Panc1 (cell line): ENCODE measurements at regions not wholly inside any gene's neighbourhood (a gene's known extent, or its start where the extent isn't known, plus 50 kb on each side); places are given as distances from the start of the nearest gene placed in this dataset.

ENCODE experiments used
- ATAC-seq: fragments of 200-7000 bp; cut with Tn5 transposase; 2 replicates; pipeline ENCODE4 v1.9.1; 2020; ENCODE audit warnings: mild to moderate bottlenecking, moderate library complexity
- BruUV-seq: library from RNA; stranded (reverse); fragments of 400-500 nt; replicated peaks from 2 replicates; lab custom pipeline; 2021; lab: Mats Ljungman, UMichigan
- CTCF ChIA-PET: fragments of 300-600 bp; sonication (Branson Sonifier 250); formaldehyde crosslinking; loops from one replicate; lab custom pipeline; 2022; ENCODE audit warnings: antibody characterized with exemption; lab: Charles Lee
- POLR2A ChIA-PET: fragments of 300-600 bp; sonication (Branson Sonifier 250); formaldehyde crosslinking; loops from one replicate; lab custom pipeline; 2022; ENCODE audit warnings: antibody characterized with exemption; lab: Charles Lee
- DNase-seq: peaks from one replicate; pipeline ENCODE4 v3.0.0-alpha.2; 2010; ENCODE audit warnings: low read depth, low spot score
- H3K27ac ChIP-seq: 2 replicates; pipeline ENCODE4 v1.5.1; 2011; ENCODE audit warnings: mild to moderate bottlenecking, low read length, inconsistent platforms
- H3K27me3 ChIP-seq: fragments of 200-500 bp; sonication (Bioruptor generic); 2 replicates; pipeline ENCODE4 v1.6.0; 2014; ENCODE audit warnings: low read length, inconsistent platforms; ENCODE audit not compliant: control insufficient read depth, insufficient read depth
- H3K36me3 ChIP-seq: fragments of 200-500 bp; sonication (Bioruptor generic); 2 replicates; pipeline ENCODE4 v1.5.1; 2014; ENCODE audit warnings: inconsistent platforms, mild to moderate bottlenecking, low read length, moderate library complexity; ENCODE audit not compliant: control insufficient read depth, insufficient read depth
- H3K4me1 ChIP-seq: 2 replicates; pipeline ENCODE4 v1.5.1; 2011; ENCODE audit warnings: inconsistent platforms, mild to moderate bottlenecking, low read length, moderate library complexity; ENCODE audit not compliant: control insufficient read depth, insufficient read depth
- H3K4me3 ChIP-seq, 2 experiments: 2 replicates each; pipeline ENCODE4 v1.5.1; 2011 to 2012; ENCODE audit warnings: low read depth in 2 of 2, low read length in 2 of 2, mild to moderate bottlenecking in 2 of 2, inconsistent platforms in 1 of 2, moderate library complexity in 1 of 2
- H3K9me3 ChIP-seq: fragments of 200-500 bp; sonication (Bioruptor generic); 2 replicates; pipeline ENCODE4 v1.5.1; 2014; ENCODE audit warnings: low read depth, mild to moderate bottlenecking, inconsistent platforms, low read length, moderate library complexity; ENCODE audit not compliant: control insufficient read depth, insufficient read depth
- CTCF ChIP-seq: fragments of 450-650 bp; IDR thresholded peaks from 2 replicates; pipeline ENCODE4 v1.5.1; 2017; ENCODE audit warnings: mild to moderate bottlenecking
- POLR2AphosphoS5 ChIP-seq: IDR thresholded peaks from 2 replicates; pipeline ENCODE4 v1.6.1; 2012; ENCODE audit warnings: mild to moderate bottlenecking, low read depth, low read length, moderate library complexity
- REST ChIP-seq, 2 experiments: IDR thresholded peaks; 2 replicates each; pipeline ENCODE4 v1.6.1; 2011 to 2012; ENCODE audit warnings: low read depth in 2 of 2, control low read depth in 1 of 2, low read length in 1 of 2, mild to moderate bottlenecking in 1 of 2, moderate library complexity in 1 of 2; ENCODE audit not compliant: insufficient read depth in 1 of 2
- SIN3A ChIP-seq: IDR thresholded peaks from 2 replicates; pipeline ENCODE4 v1.6.1; 2012; ENCODE audit warnings: low read depth, mild to moderate bottlenecking, low read length, moderate library complexity, borderline replicate concordance; ENCODE audit not compliant: insufficient read depth
- TCF7L2 ChIP-seq: IDR thresholded peaks from 2 replicates; pipeline ENCODE4 v1.6.1; 2011; ENCODE audit warnings: mild to moderate bottlenecking, low read depth, low read length, inconsistent platforms
- in situ Hi-C: cut with HindIII; loops from 2 replicates; pipeline ENCODE4 v1.10.0; 2016; ENCODE audit warnings: low sequenced_read_pairs, low pct_unique_long_range_greater_than_20kb
- intact Hi-C: fragments of 100-400 bp; cut with micrococcal nuclease; formaldehyde crosslinking; loops from one replicate; pipeline ENCODE4 v1.10.0; 2022; ENCODE audit not compliant: unreplicated experiment

GRCh38 chr5:118459490-118459889 is 528.9 kb downstream of the DTWD2 start:
- no peak for TF ChIP-seq POLR2AphosphoS5
- TF ChIP-seq TCF7L2: no peak
- no peak for TF ChIP-seq CTCF
- no peak for TF ChIP-seq SIN3A
- no peak for TF ChIP-seq REST (IDR thresholded peaks at IDR 0.05; ENCODE audit: insufficient read depth in 1 of 2, low read depth in 2 of 2, low read length in 1 of 2)
- H3K4me1 ChIP-seq: no peaks in the 10 kb centered on the region
- no peaks in the 10 kb centered on the region for H3K9me3 ChIP-seq
- no TSS peak for BruUV-seq
- ChIA-PET CTCF (no interaction called here), POLR2A (no interaction called here)
- in situ Hi-C loops: no loop called here
- H3K27ac ChIP-seq: no peak overlapping the region
- H3K4me3 ChIP-seq: no peak overlapping the region
- no peaks in the 10 kb centered on the region for H3K27me3 ChIP-seq
- ATAC-seq (no peak), DNase-seq (no peak)
- intact Hi-C loops: no loop called here
- H3K36me3 ChIP-seq: no peaks in the 10 kb centered on the region

DNA sequence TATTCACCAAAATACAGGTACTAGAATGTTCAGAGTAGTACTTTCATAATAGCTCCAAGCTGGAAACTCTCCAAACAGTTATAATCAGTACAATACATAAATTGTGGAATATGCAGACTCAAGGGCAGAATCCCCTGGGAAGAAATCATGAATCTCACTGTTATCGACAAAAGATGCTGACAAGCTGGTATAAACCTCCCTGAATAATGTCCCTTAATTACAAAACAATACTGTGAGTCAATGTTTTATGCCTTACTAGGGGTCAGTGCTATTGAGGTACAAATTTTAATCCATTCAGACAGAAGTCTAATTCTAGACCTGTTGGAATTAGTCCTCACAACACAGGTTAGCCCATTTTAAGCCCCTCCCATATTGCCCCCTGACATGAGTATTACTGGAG is 532.3 kb downstream of the DTWD2 start:
- Histone ChIP-seq H3K36me3 (no peaks in the 10 kb centered on the region), H3K27me3 (no peaks in the 10 kb centered on the region), H3K4me1 (no peaks in the 10 kb centered on the region), H3K27ac (no peak overlapping the region), H3K9me3 (no peaks in the 10 kb centered on the region), H3K4me3 (no peak overlapping the region)
- no TSS peak for BruUV-seq
- in situ Hi-C loops: no loop called here
- POLR2A ChIA-PET: no interaction called here
- TF ChIP-seq REST (IDR thresholded peaks at IDR 0.05; ENCODE audit: insufficient read depth in 1 of 2, low read depth in 2 of 2, low read length in 1 of 2) (no peak), CTCF (no peak), POLR2AphosphoS5 (no peak), SIN3A (no peak), TCF7L2 (no peak)
- no peak for DNase-seq
- intact Hi-C loops: no loop called here
- no peak for ATAC-seq
- CTCF ChIA-PET: no interaction called here
